GM18907 (cell line): ENCODE measurements at regions not wholly inside any gene's neighbourhood (a gene's known extent, or its start where the extent isn't known, plus 50 kb on each side); places are given as distances from the start of the nearest gene placed in this dataset.
A peak's percentile ranks its signal among the peaks of the same experiment; 100 is the strongest.

Source experiments
- ATAC-seq: cut with Tn5 transposase; IDR thresholded peaks from one replicate; pipeline ENCODE4 v1.9.1; 2021; ENCODE audit warnings: mild to moderate bottlenecking, moderate library complexity; ENCODE audit not compliant: unreplicated experiment

GRCh38 chr12:29086325-29087271 lies 62.5 kb upstream of the FAR2 start:
- peak; percentile 58 for ATAC-seq

- ATAC-seq, result no peak
Measured at GRCh38 chr12:29088611-29089219, 60.4 kb upstream of the FAR2 start.
